PFSK-1 (cell line): ENCODE measurements at regions not wholly inside any gene's neighbourhood (a gene's known extent, or its start where the extent isn't known, plus 50 kb on each side); places are given as distances from the start of the nearest gene placed in this dataset.

ENCODE experiments used
- FOXP2 ChIP-seq: optimal IDR thresholded peaks from 2 replicates; pipeline ENCODE3; 2011; ENCODE audit warnings: borderline replicate concordance, control low read depth, inconsistent platforms; ENCODE audit not compliant: insufficient read depth; ENCODE audit errors: extremely low read length, extremely low read depth
- POLR2AphosphoS5 ChIP-seq: IDR thresholded peaks from 2 replicates; pipeline ENCODE4 v1.6.1; 2012; ENCODE audit warnings: low read depth, mild to moderate bottlenecking, control low read depth, low read length, moderate library complexity
- SIN3A ChIP-seq: IDR thresholded peaks from 2 replicates; pipeline ENCODE4 v1.6.1; 2012; ENCODE audit warnings: mild to moderate bottlenecking, low read length, moderate library complexity, borderline replicate concordance; ENCODE audit not compliant: insufficient read depth
- TAF1 ChIP-seq: IDR thresholded peaks from 2 replicates; pipeline ENCODE4 v1.6.1; 2012; ENCODE audit warnings: low read length, control low read depth, borderline replicate concordance; ENCODE audit not compliant: insufficient read depth
- TF ChIP-seq, protein P1 (sequence below), 2 experiments: IDR thresholded peaks; 2 replicates each; pipeline versions ENCODE4 v1.6.1 to v1.8.0; 2011 to 2012; ENCODE audit warnings: low read depth in 2 of 2, low read length in 2 of 2, control low read depth in 1 of 2, inconsistent platforms in 1 of 2, mild to moderate bottlenecking in 1 of 2, moderate library complexity in 1 of 2; ENCODE audit not compliant: insufficient read depth in 1 of 2

- TF ChIP-seq POLR2AphosphoS5 (no peak), FOXP2 (no peak), TAF1 (no peak), SIN3A (no peak)
- TF ChIP-seq, protein P1, sequence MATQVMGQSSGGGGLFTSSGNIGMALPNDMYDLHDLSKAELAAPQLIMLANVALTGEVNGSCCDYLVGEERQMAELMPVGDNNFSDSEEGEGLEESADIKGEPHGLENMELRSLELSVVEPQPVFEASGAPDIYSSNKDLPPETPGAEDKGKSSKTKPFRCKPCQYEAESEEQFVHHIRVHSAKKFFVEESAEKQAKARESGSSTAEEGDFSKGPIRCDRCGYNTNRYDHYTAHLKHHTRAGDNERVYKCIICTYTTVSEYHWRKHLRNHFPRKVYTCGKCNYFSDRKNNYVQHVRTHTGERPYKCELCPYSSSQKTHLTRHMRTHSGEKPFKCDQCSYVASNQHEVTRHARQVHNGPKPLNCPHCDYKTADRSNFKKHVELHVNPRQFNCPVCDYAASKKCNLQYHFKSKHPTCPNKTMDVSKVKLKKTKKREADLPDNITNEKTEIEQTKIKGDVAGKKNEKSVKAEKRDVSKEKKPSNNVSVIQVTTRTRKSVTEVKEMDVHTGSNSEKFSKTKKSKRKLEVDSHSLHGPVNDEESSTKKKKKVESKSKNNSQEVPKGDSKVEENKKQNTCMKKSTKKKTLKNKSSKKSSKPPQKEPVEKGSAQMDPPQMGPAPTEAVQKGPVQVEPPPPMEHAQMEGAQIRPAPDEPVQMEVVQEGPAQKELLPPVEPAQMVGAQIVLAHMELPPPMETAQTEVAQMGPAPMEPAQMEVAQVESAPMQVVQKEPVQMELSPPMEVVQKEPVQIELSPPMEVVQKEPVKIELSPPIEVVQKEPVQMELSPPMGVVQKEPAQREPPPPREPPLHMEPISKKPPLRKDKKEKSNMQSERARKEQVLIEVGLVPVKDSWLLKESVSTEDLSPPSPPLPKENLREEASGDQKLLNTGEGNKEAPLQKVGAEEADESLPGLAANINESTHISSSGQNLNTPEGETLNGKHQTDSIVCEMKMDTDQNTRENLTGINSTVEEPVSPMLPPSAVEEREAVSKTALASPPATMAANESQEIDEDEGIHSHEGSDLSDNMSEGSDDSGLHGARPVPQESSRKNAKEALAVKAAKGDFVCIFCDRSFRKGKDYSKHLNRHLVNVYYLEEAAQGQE (IDR thresholded peaks at IDR 0.05; ENCODE audit: insufficient read depth in 1 of 2, low read depth in 2 of 2, low read length in 2 of 2), result no peak
Observed at GRCh38 chr2:134127496-134127895, 126.4 kb upstream of the MGAT5 start.

- TF ChIP-seq FOXP2 (no peak), SIN3A (no peak), POLR2AphosphoS5 (no peak), TAF1 (no peak)
- TF ChIP-seq, protein P1 (IDR thresholded peaks at IDR 0.05; ENCODE audit: insufficient read depth in 1 of 2, low read depth in 2 of 2, low read length in 2 of 2), result no peak
Observed at GRCh38 chr2:134128746-134129145, 125.1 kb upstream of the MGAT5 start.

DNA sequence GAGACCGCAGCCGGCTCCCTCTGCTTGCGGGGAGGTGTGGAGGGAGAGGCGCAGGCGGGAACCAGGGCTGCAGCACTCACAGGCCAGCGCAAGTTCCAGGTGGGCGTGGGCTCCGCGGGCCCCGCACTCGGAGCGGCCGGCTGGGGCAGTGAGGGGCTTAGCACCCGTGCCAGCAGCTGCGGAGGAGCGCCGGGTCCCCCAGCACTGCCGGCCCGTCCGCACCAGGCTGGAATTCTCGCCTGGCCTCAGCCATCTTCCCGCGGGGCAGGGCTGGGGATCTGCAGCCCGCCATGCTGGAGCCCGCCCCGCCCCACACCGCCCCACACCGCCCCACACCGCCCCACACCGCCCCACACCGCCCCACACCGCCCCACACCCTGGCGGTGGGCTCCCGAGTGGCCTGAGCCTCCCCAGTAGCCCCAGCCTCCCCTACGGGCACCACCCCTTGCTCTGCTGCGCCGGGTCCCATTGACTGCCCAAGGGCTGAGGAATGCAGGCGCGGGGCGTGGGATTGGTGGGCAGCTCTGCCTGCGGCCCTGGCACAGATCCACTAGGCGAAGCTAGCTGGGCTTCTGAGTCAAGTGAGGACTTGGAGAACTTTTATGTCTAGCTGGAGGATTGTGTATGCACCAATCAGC lies 123.9 kb upstream of the MGAT5 start:
- TF ChIP-seq TAF1 (no peak), POLR2AphosphoS5 (no peak), SIN3A (no peak), FOXP2 (no peak)
- TF ChIP-seq, protein P1 (IDR thresholded peaks at IDR 0.05; ENCODE audit: insufficient read depth in 1 of 2, low read depth in 2 of 2, low read length in 2 of 2), result no peak

GRCh38 chr2:134131681-134132489 lies 122.0 kb upstream of the MGAT5 start:
- TF ChIP-seq FOXP2 (no peak), SIN3A (no peak), POLR2AphosphoS5 (no peak), TAF1 (no peak)
- TF ChIP-seq, protein P1 (IDR thresholded peaks at IDR 0.05; ENCODE audit: insufficient read depth in 1 of 2, low read depth in 2 of 2, low read length in 2 of 2), result no peak
